PC-3 (cell line): ENCODE measurements at regions not wholly inside any gene's neighbourhood (a gene's known extent, or its start where the extent isn't known, plus 50 kb on each side); places are given as distances from the start of the nearest gene placed in this dataset.

Source experiments
- CTCF ChIP-seq: fragments of 300-600 bp; sonication (generic); conservative IDR thresholded peaks from 2 replicates; pipeline ENCODE4 v1.5.1; 2017; ENCODE audit warnings: antibody characterized with exemption, low read depth, mild to moderate bottlenecking, low read length
- EZH2 ChIP-seq: fragments of 300-600 bp; sonication (generic); IDR thresholded peaks from one replicate; pipeline ENCODE4 v1.6.1; 2017; ENCODE audit warnings: antibody characterized with exemption, mild to moderate bottlenecking, low read length; ENCODE audit not compliant: unreplicated experiment

GRCh38 chr7:13307040-13307439 lies 619.6 kb downstream of the ARL4A start:
- no peak for TF ChIP-seq CTCF
- TF ChIP-seq EZH2 = no peak
